H9 (cell line): ENCODE measurements at regions not wholly inside any gene's neighbourhood (a gene's known extent, or its start where the extent isn't known, plus 50 kb on each side); places are given as distances from the start of the nearest gene placed in this dataset.

Source experiments
- DNase-seq: peaks from one replicate; pipeline ENCODE4 v3.0.0-alpha.2; 2017
- H2AFZ ChIP-seq: one replicate; pipeline ENCODE4 v1.6.1; 2013; ENCODE audit warnings: mild to moderate bottlenecking, low read length, control low read depth, moderate library complexity
- H2AK5ac ChIP-seq: 2 replicates; pipeline ENCODE4 v1.6.1; 2013; ENCODE audit warnings: low read length, control low read depth, mixed read lengths; ENCODE audit not compliant: insufficient read length
- H2BK120ac ChIP-seq: one replicate; pipeline ENCODE4 v1.6.1; 2013; ENCODE audit warnings: low read depth, mild to moderate bottlenecking, low read length, control low read depth, inconsistent platforms; ENCODE audit not compliant: poor library complexity, severe bottlenecking
- H2BK12ac ChIP-seq: 2 replicates; pipeline ENCODE4 v1.6.1; 2013; ENCODE audit warnings: low read length, control low read depth, mixed read lengths, low read depth; ENCODE audit not compliant: insufficient read length
- H2BK15ac ChIP-seq: 2 replicates; pipeline ENCODE4 v1.6.1; 2013; ENCODE audit warnings: low read depth, low read length, control low read depth
- H2BK20ac ChIP-seq: one replicate; pipeline ENCODE4 v1.6.1; 2013; ENCODE audit warnings: low read depth, mild to moderate bottlenecking, low read length, control low read depth, inconsistent platforms; ENCODE audit not compliant: poor library complexity, severe bottlenecking
- H2BK5ac ChIP-seq: 2 replicates; pipeline ENCODE4 v1.6.1; 2013; ENCODE audit warnings: low read length, control low read depth, mixed read lengths; ENCODE audit not compliant: insufficient read length
- H3K14ac ChIP-seq: 2 replicates; pipeline ENCODE4 v1.6.1; 2013; ENCODE audit warnings: low read length, control low read depth; ENCODE audit not compliant: insufficient read depth
- H3K18ac ChIP-seq: 2 replicates; pipeline ENCODE4 v1.6.1; 2013; ENCODE audit warnings: low read depth, mild to moderate bottlenecking, mixed read lengths, low read length, control low read depth; ENCODE audit not compliant: insufficient read length
- H3K23ac ChIP-seq: 2 replicates; pipeline ENCODE4 v1.6.1; 2013; ENCODE audit warnings: low read length, control low read depth, mixed read lengths, low read depth; ENCODE audit not compliant: insufficient read length
- H3K23me2 ChIP-seq: 2 replicates; pipeline ENCODE4 v1.6.1; 2013; ENCODE audit warnings: low read depth, mild to moderate bottlenecking, mixed read lengths, low read length, control low read depth; ENCODE audit not compliant: insufficient read length, poor library complexity, severe bottlenecking
- H3K27ac ChIP-seq: 2 replicates; pipeline ENCODE4 v1.5.1; 2013; ENCODE audit warnings: low read length, control low read depth, mixed read lengths, low read depth; ENCODE audit not compliant: insufficient read length
- H3K27me3 ChIP-seq: 2 replicates; pipeline ENCODE4 v1.6.1; 2013; ENCODE audit warnings: low read length, control low read depth, inconsistent platforms; ENCODE audit not compliant: insufficient read depth
- H3K4ac ChIP-seq: 2 replicates; pipeline ENCODE4 v1.6.1; 2013; ENCODE audit warnings: low read depth, mild to moderate bottlenecking, control low read depth, inconsistent platforms, low read length, moderate library complexity
- H3K4me1 ChIP-seq: 2 replicates; pipeline ENCODE4 v1.6.1; 2013; ENCODE audit warnings: low read length, control low read depth, inconsistent platforms; ENCODE audit not compliant: insufficient read depth
- H3K4me2 ChIP-seq: 2 replicates; pipeline ENCODE4 v1.6.1; 2013; ENCODE audit warnings: low read length, control low read depth, mixed read lengths; ENCODE audit not compliant: insufficient read length, insufficient read depth
- H3K56ac ChIP-seq: 2 replicates; pipeline ENCODE4 v1.6.1; 2013; ENCODE audit warnings: low read depth, mild to moderate bottlenecking, mixed read lengths, low read length, control low read depth; ENCODE audit not compliant: insufficient read length
- H3K79me1 ChIP-seq: 2 replicates; pipeline ENCODE4 v1.6.1; 2013; ENCODE audit warnings: low read depth, mild to moderate bottlenecking, moderate library complexity, low read length, control low read depth, inconsistent platforms; ENCODE audit not compliant: insufficient read depth, poor library complexity, severe bottlenecking
- H3K79me2 ChIP-seq: 2 replicates; pipeline ENCODE4 v1.6.1; 2013; ENCODE audit warnings: low read length, control low read depth, inconsistent platforms; ENCODE audit not compliant: insufficient read depth
- H3K9ac ChIP-seq: 2 replicates; pipeline ENCODE4 v1.6.1; 2013; ENCODE audit warnings: low read length, control low read depth, mixed read lengths; ENCODE audit not compliant: insufficient read length; ENCODE audit errors: extremely low read depth
- H3K9me3 ChIP-seq: one replicate; pipeline ENCODE4 v1.6.1; 2013; ENCODE audit warnings: low read depth, low read length, inconsistent platforms; ENCODE audit not compliant: control insufficient read depth
- H3T11ph ChIP-seq: one replicate; pipeline ENCODE4 v1.6.1; 2013; ENCODE audit warnings: mild to moderate bottlenecking, low read length, control low read depth, inconsistent platforms
- H4K20me1 ChIP-seq: one replicate; pipeline ENCODE4 v1.6.1; 2013; ENCODE audit not compliant: control insufficient read depth, insufficient read length, insufficient read depth
- H4K5ac ChIP-seq: 2 replicates; pipeline ENCODE4 v1.6.1; 2013; ENCODE audit warnings: low read depth, mild to moderate bottlenecking, mixed read lengths, low read length, control low read depth; ENCODE audit not compliant: insufficient read length
- H4K8ac ChIP-seq: replicated peaks from 2 replicates; pipeline ENCODE4 v1.6.1; 2013; ENCODE audit warnings: low read length, control low read depth, mixed read lengths, low read depth; ENCODE audit not compliant: insufficient read length
- H4K91ac ChIP-seq: 2 replicates; pipeline ENCODE4 v1.6.1; 2013; ENCODE audit warnings: low read depth, mild to moderate bottlenecking, moderate library complexity, mixed read lengths, low read length, control low read depth; ENCODE audit not compliant: insufficient read length
- H3K27ac Mint-ChIP-seq, 3 experiments: 2 replicates in 2 of 3; 3 replicates in 1 of 3; pipeline ENCODE4 v1.8.0; 2020 to 2021; ENCODE audit warnings: mixed read lengths in 3 of 3, mild to moderate bottlenecking in 1 of 3, moderate library complexity in 1 of 3
- H3K27me3 Mint-ChIP-seq: 2 replicates; pipeline ENCODE4 v1.8.0; 2021; ENCODE audit warnings: low read depth, mild to moderate bottlenecking, moderate library complexity, mixed read lengths
- H3K36me3 Mint-ChIP-seq, 3 experiments: 2 replicates in 2 of 3; 3 replicates in 1 of 3; pipeline ENCODE4 v1.8.0; 2020 to 2021; ENCODE audit warnings: low read depth in 3 of 3, mixed read lengths in 3 of 3; ENCODE audit not compliant: insufficient read depth in 1 of 3
- H3K4me1 Mint-ChIP-seq, 2 experiments: 2 replicates each; pipeline ENCODE4 v1.8.0; 2020; ENCODE audit warnings: mixed read lengths in 2 of 2
- H3K4me3 Mint-ChIP-seq, 2 experiments: 2 replicates in 1 of 2; 3 replicates in 1 of 2; pipeline ENCODE4 v1.8.0; 2020 to 2021; ENCODE audit warnings: mild to moderate bottlenecking in 2 of 2, mixed read lengths in 2 of 2, moderate library complexity in 1 of 2
- H3K9me3 Mint-ChIP-seq, 2 experiments: 2 replicates in 1 of 2; 3 replicates in 1 of 2; pipeline ENCODE4 v1.8.0; 2020; ENCODE audit warnings: mild to moderate bottlenecking in 2 of 2, mixed read lengths in 2 of 2, moderate library complexity in 1 of 2
- WGBS: extraction: QIAGEN DNeasy Blood & Tissue Kit; methylation state at CpG from one replicate; pipeline ENCODE4 v1.1.7; 2013; ENCODE audit warnings: missing lambda C conversion rate, low lambda C conversion rate, mixed read lengths; ENCODE audit not compliant: insufficient read length; ENCODE audit errors: extremely low coverage; 5-methylcytosine and 5-hydroxymethylcytosine counted together
- TF ChIP-seq, protein P1 (sequence below): fragments of 200-600 bp; sonication (generic); conservative IDR thresholded peaks from 3 replicates; pipeline ENCODE4 v1.8.0; 2021; ENCODE audit warnings: antibody characterized with exemption, mild to moderate bottlenecking

DNA sequence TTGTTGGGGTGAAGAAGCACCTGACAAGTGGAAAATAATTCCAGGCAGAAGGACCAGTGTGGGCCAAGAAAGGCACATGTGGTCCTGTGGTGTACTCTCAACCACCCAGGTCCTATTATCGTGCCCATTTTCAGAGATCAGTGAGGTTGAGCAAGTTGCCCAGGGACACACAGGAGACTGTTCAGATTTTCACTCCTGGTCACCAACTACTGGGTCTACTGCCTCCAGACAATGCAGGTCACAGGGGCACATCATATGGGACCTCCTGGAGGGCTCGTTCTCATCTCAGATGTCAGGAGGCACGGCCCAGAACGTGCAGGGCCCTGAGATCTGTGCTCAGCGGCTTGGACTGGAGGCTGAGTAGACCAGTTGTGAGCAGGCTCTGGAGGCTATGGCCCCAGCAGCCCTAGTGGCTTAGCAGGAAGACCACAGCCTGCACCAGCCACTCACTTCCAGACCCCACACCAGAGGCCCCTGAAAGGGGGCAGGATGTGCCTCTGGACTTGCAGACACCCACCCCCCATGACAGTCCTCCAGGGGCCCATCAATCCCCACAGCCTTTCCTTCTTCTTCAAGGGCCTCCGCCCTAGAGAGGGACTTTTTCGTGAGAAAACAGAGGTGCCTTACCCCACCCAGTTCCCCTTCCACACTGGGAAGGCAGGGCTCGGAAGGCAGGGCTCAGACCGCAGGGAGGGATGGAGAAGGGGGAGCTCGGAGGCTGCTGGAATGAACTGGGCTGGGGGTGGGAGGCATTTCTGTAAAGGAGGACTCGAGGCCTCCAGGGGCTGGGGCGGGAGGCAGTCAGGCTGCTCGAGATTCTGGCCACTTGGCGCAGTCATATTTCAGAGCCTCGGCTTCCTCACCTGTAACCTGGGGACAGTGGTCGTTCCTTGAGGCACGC lies 82.7 kb upstream of the NEURL1B start:
- H4K8ac ChIP-seq: no peak overlapping the region
- H3K23me2 ChIP-seq: no peaks in the 10 kb centered on the region
- Mint-ChIP-seq H3K27me3 (peaks cover 4% of the 10 kb centered on the region), H3K4me1 (peaks cover 4 to 37% of the 10 kb centered on the region in 2 experiments; a peak in 3 of 4 replicates), H3K27ac (no peak overlapping the region), H3K4me3 (no peak overlapping the region), H3K9me3 (no peaks in the 10 kb centered on the region), H3K36me3 (no peaks in the 10 kb centered on the region)
- no peak overlapping the region for H2BK5ac ChIP-seq
- H3K23ac ChIP-seq: no peak overlapping the region
- H3K4me2 ChIP-seq: no peak overlapping the region
- no peak overlapping the region for H4K5ac ChIP-seq
- no peaks in the 10 kb centered on the region for H3K79me2 ChIP-seq
- H2AFZ ChIP-seq: no peak overlapping the region
- no peaks in the 10 kb centered on the region for H3K9me3 ChIP-seq
- no peaks in the 10 kb centered on the region for H4K20me1 ChIP-seq
- no peaks in the 10 kb centered on the region for H3K4me1 ChIP-seq
- H3K9ac ChIP-seq: no peak overlapping the region
- H2BK12ac ChIP-seq: no peak overlapping the region
- no peak overlapping the region for H4K91ac ChIP-seq
- H3K27ac ChIP-seq: no peak overlapping the region
- no peak overlapping the region for H2AK5ac ChIP-seq
- no peak for DNase-seq
- H3K4ac ChIP-seq: no peak overlapping the region
- H2BK20ac ChIP-seq: no peak overlapping the region
- H3K56ac ChIP-seq: no peak overlapping the region
- H2BK15ac ChIP-seq: no peak overlapping the region
- H3K79me1 ChIP-seq: no peaks in the 10 kb centered on the region
- no peak overlapping the region for H2BK120ac ChIP-seq
- H3K14ac ChIP-seq: 0 out of 2 replicates have a peak overlapping the region, but pooled peaks have one; percentile 25
- no peak overlapping the region for H3T11ph ChIP-seq
- no CpG with 5 or more reads among the region's 17 CpGs for WGBS
- TF ChIP-seq, protein P1, sequence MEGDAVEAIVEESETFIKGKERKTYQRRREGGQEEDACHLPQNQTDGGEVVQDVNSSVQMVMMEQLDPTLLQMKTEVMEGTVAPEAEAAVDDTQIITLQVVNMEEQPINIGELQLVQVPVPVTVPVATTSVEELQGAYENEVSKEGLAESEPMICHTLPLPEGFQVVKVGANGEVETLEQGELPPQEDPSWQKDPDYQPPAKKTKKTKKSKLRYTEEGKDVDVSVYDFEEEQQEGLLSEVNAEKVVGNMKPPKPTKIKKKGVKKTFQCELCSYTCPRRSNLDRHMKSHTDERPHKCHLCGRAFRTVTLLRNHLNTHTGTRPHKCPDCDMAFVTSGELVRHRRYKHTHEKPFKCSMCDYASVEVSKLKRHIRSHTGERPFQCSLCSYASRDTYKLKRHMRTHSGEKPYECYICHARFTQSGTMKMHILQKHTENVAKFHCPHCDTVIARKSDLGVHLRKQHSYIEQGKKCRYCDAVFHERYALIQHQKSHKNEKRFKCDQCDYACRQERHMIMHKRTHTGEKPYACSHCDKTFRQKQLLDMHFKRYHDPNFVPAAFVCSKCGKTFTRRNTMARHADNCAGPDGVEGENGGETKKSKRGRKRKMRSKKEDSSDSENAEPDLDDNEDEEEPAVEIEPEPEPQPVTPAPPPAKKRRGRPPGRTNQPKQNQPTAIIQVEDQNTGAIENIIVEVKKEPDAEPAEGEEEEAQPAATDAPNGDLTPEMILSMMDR: no peak
- H3K18ac ChIP-seq: no peak overlapping the region
- H3K27me3 ChIP-seq: no peaks in the 10 kb centered on the region
